DND-41 (cell line): ENCODE measurements at regions not wholly inside any gene's neighbourhood (a gene's known extent, or its start where the extent isn't known, plus 50 kb on each side); places are given as distances from the start of the nearest gene placed in this dataset.

Experiments
- ATAC-seq: fragments of 200-7000 bp; cut with Tn5 transposase; 3 replicates; pipeline ENCODE4 v1.9.1; 2021; ENCODE audit warnings: low read depth; ENCODE audit not compliant: insufficient read depth
- DNase-seq: peaks from one replicate; pipeline ENCODE4 v3.0.0-alpha.2; 2020
- H2AFZ ChIP-seq: 2 replicates; pipeline ENCODE4 v1.6.0; 2012; ENCODE audit warnings: low read depth, low read length
- H3K27ac ChIP-seq: 2 replicates; pipeline ENCODE4 v1.5.1; 2012; ENCODE audit warnings: low read length, inconsistent platforms
- H3K27me3 ChIP-seq: fragments of 200-600 bp; sonication (generic); 2 replicates; pipeline ENCODE4 v1.6.0; 2012; ENCODE audit warnings: low read length, mild to moderate bottlenecking, inconsistent platforms; ENCODE audit not compliant: insufficient read depth, poor library complexity
- H3K36me3 ChIP-seq: 2 replicates; pipeline ENCODE4 v1.5.1; 2012; ENCODE audit warnings: low read length, inconsistent platforms; ENCODE audit not compliant: insufficient read depth
- H3K4me1 ChIP-seq: 2 replicates; pipeline ENCODE4 v1.5.1; 2012; ENCODE audit warnings: mild to moderate bottlenecking, low read length; ENCODE audit not compliant: insufficient read depth
- H3K4me2 ChIP-seq: 2 replicates; pipeline ENCODE4 v1.6.0; 2012; ENCODE audit warnings: mild to moderate bottlenecking, moderate library complexity, low read length, inconsistent platforms; ENCODE audit not compliant: insufficient read depth
- H3K4me3 ChIP-seq, 2 experiments: fragments of 200-600 bp in 1 of 2; shearing (Covaris generic) in 1 of 2; 2 replicates each; pipeline ENCODE4 v1.5.1; 2012 to 2016; ENCODE audit warnings: inconsistent platforms in 2 of 2, low read length in 2 of 2, mild to moderate bottlenecking in 2 of 2, low read depth in 1 of 2, moderate library complexity in 1 of 2
- H3K79me2 ChIP-seq: 2 replicates; pipeline ENCODE4 v1.6.0; 2012; ENCODE audit warnings: low read length, inconsistent platforms; ENCODE audit not compliant: insufficient read depth
- H3K9ac ChIP-seq: 2 replicates; pipeline ENCODE4 v1.6.0; 2012; ENCODE audit warnings: low read depth, mild to moderate bottlenecking, inconsistent platforms, low read length, moderate library complexity
- H3K9me3 ChIP-seq: 2 replicates; pipeline ENCODE4 v1.5.1; 2012; ENCODE audit warnings: low read length, moderate library complexity, mild to moderate bottlenecking, inconsistent platforms; ENCODE audit not compliant: insufficient read depth, severe bottlenecking
- H4K20me1 ChIP-seq: 2 replicates; pipeline ENCODE4 v1.6.0; 2012; ENCODE audit warnings: low read length; ENCODE audit not compliant: insufficient read depth
- EZH2 ChIP-seq: IDR thresholded peaks from 3 replicates; pipeline ENCODE4 v1.6.1; 2012; ENCODE audit warnings: borderline replicate concordance, low read depth, mild to moderate bottlenecking, moderate library complexity, low read length, inconsistent platforms; ENCODE audit not compliant: severe bottlenecking
- TF ChIP-seq, protein P1 (sequence below): IDR thresholded peaks from 2 replicates; pipeline ENCODE4 v1.5.1; 2012; ENCODE audit warnings: borderline replicate concordance, low read length, moderate library complexity, mild to moderate bottlenecking; ENCODE audit not compliant: poor library complexity, severe bottlenecking; ENCODE audit errors: extremely low read depth

DNA sequence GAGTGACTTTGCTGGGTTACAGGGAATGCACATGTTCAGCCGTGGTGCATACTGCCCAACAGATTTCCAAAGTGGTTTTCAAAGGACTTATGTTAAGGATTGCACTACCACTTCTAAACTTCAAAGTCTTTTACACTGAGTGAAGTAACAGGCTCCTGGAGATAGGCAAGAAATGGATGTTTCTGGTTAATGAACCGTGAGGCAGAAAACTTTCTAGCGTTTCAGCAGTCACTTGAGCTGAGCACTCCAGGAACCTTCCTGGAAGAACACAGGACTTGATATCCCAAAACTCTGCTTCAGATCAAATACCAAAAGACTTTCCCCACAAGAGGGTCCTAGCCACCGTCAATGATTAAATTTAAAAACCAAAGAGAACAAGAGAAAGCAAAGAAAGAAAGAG lies 74.3 kb upstream of the ATP1A1 start:
- ATAC-seq (no peak), DNase-seq (no peak)
- H3K4me1 ChIP-seq = no peaks in the 10 kb centered on the region
- no peak overlapping the region for H3K4me2 ChIP-seq
- no peaks in the 10 kb centered on the region for H3K9me3 ChIP-seq
- no peak overlapping the region for H3K4me3 ChIP-seq
- TF ChIP-seq, protein P1, sequence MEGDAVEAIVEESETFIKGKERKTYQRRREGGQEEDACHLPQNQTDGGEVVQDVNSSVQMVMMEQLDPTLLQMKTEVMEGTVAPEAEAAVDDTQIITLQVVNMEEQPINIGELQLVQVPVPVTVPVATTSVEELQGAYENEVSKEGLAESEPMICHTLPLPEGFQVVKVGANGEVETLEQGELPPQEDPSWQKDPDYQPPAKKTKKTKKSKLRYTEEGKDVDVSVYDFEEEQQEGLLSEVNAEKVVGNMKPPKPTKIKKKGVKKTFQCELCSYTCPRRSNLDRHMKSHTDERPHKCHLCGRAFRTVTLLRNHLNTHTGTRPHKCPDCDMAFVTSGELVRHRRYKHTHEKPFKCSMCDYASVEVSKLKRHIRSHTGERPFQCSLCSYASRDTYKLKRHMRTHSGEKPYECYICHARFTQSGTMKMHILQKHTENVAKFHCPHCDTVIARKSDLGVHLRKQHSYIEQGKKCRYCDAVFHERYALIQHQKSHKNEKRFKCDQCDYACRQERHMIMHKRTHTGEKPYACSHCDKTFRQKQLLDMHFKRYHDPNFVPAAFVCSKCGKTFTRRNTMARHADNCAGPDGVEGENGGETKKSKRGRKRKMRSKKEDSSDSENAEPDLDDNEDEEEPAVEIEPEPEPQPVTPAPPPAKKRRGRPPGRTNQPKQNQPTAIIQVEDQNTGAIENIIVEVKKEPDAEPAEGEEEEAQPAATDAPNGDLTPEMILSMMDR = no peak
- TF ChIP-seq EZH2 = no peak
- no peak overlapping the region for H3K9ac ChIP-seq
- H3K79me2 ChIP-seq = no peaks in the 10 kb centered on the region
- no peaks in the 10 kb centered on the region for H3K27me3 ChIP-seq
- H3K27ac ChIP-seq = no peak overlapping the region
- H3K36me3 ChIP-seq = no peaks in the 10 kb centered on the region
- no peak overlapping the region for H2AFZ ChIP-seq
- H4K20me1 ChIP-seq = no peaks in the 10 kb centered on the region

DNA sequence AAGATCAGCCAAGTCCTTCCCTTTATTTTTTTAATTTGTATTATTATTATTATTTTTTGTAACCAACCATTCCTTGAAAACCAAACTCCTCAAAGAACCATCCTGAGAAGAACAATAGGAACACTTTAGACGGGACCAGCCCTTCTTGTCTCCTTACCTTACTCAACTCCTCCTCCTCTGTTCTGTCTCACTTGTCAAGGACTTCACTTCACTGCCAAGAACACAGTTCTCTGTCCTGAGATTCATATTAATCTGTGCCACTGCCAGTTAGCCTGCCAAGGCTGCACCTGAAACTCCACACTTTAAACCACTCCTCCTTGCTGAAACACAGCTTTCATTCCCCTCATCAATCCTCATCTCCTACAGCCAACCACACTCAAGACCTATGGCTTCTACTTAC lies 73.8 kb upstream of the ATP1A1 start:
- Histone ChIP-seq H3K4me2 (no peak overlapping the region), H4K20me1 (no peaks in the 10 kb centered on the region), H3K36me3 (no peaks in the 10 kb centered on the region), H3K4me3 (no peak overlapping the region), H3K4me1 (no peaks in the 10 kb centered on the region), H3K9ac (no peak overlapping the region), H3K27me3 (no peaks in the 10 kb centered on the region), H3K27ac (no peak overlapping the region), H2AFZ (no peak overlapping the region), H3K9me3 (no peaks in the 10 kb centered on the region), H3K79me2 (no peaks in the 10 kb centered on the region)
- DNase-seq (no peak), ATAC-seq (no peak)
- TF ChIP-seq EZH2 = no peak
- TF ChIP-seq, protein P1 = no peak

DNA sequence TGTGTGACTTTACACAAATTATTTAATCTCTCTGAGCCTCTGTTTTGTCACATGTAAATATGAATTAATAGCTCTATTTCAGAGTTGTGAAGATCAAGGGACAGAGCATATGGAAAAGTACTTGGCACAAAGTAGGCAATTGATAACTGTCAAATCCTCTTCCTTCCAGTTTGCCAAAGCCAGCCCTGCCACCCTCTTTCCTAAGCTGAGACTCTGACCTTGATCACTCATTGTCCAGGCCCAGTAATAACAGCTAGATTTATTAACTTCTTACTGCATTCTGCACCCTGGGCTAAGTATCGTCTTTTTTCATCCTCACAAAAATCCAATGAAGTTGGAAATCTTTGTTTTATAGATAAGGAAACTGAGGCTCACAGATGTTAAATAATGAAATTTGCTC lies 70.8 kb upstream of the ATP1A1 start:
- Histone ChIP-seq H3K27ac (no peak overlapping the region), H3K4me3 (no peak overlapping the region), H3K36me3 (no peaks in the 10 kb centered on the region), H3K4me2 (no peak overlapping the region), H3K9me3 (no peaks in the 10 kb centered on the region), H3K27me3 (no peaks in the 10 kb centered on the region), H4K20me1 (no peaks in the 10 kb centered on the region), H2AFZ (no peak overlapping the region), H3K4me1 (no peaks in the 10 kb centered on the region), H3K79me2 (no peaks in the 10 kb centered on the region), H3K9ac (no peak overlapping the region)
- TF ChIP-seq EZH2 = no peak
- TF ChIP-seq, protein P1 = no peak
- ATAC-seq (no peak), DNase-seq (no peak)

DNA sequence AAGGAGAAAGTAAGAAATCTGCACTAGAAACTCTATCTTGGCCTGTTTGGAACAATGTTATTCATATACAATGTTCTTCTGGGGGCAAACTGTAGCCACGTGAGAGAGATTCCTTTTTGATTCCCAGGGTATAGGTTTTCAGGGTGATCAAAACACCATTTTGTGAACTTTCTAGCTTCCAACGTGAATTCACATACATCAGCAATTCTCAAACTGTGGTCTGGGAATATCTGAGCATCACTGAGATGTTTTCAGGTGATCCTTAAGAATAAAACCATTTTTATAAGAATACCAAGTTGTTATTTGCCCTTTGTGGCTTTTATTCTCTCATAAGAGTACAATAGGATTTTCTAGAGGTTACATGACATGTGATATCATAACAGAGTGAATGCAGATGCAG lies 66.9 kb upstream of the ATP1A1 start:
- Histone ChIP-seq H3K4me1 (no peaks in the 10 kb centered on the region), H2AFZ (no peak overlapping the region), H3K36me3 (no peaks in the 10 kb centered on the region), H3K27me3 (no peaks in the 10 kb centered on the region), H3K27ac (no peak overlapping the region), H3K4me3 (no peak overlapping the region), H3K9me3 (no peaks in the 10 kb centered on the region), H3K9ac (no peak overlapping the region), H3K4me2 (no peak overlapping the region), H4K20me1 (no peaks in the 10 kb centered on the region), H3K79me2 (no peaks in the 10 kb centered on the region)
- DNase-seq = no peak
- TF ChIP-seq, protein P1 = no peak
- TF ChIP-seq EZH2 = no peak
- no peak for ATAC-seq
